GM12878 (cell line): ENCODE measurements at regions not wholly inside any gene's neighbourhood (a gene's known extent, or its start where the extent isn't known, plus 50 kb on each side); places are given as distances from the start of the nearest gene placed in this dataset.
"Not testable (repeated sequence)": the region's sequence is repeated elsewhere in the genome, so short reads cannot be mapped to it uniquely, and the experiment has no call there.

Experiments used
- ATAC-seq: fragments of 200-7000 bp; cut with Tn5 transposase; 3 replicates; pipeline ENCODE4 v1.9.1; 2020; ENCODE audit warnings: mild to moderate bottlenecking, moderate library complexity
- BruUV-seq: library from RNA; stranded (reverse); fragments of 400-500 nt; replicated peaks from 2 replicates; lab custom pipeline; 2021; lab: Mats Ljungman, UMichigan
- CTCF ChIA-PET: fragments of 300-600 bp; sonication (Branson Sonifier 250); formaldehyde crosslinking; extraction: SDS; loops from one replicate; lab custom pipeline; 2021; ENCODE audit warnings: inconsistent platforms; lab: Yijun Ruan, JAX
- POLR2A ChIA-PET: fragments of 350-600 bp; formaldehyde crosslinking; extraction: SDS; loops from one replicate; lab custom pipeline; 2021; ENCODE audit warnings: inconsistent platforms; lab: Charles Lee
- RAD21 ChIA-PET: fragments of 300-600 bp; sonication (Branson Sonifier 250); formaldehyde crosslinking; loops from one replicate; lab custom pipeline; 2023; ENCODE audit warnings: antibody characterized with exemption; ENCODE audit not compliant: unreplicated experiment; lab: Charles Lee
- SMC1A ChIA-PET: fragments of 300-600 bp; sonication (Branson Sonifier 250); formaldehyde crosslinking; loops from one replicate; lab custom pipeline; 2023; ENCODE audit not compliant: unreplicated experiment, uncharacterized antibody; lab: Charles Lee
- DNase-seq: peaks from one replicate; pipeline ENCODE4 v3.0.0-alpha.2; 2011; ENCODE audit warnings: low read depth, low spot score
- FAIRE-seq: peaks from 3 replicates; lab custom pipeline; 2011; peaks lifted over from hg19 to GRCh38; lab: Jason Lieb, UNC
- H2AFZ ChIP-seq: 2 replicates; pipeline ENCODE4 v1.6.0; 2011; ENCODE audit warnings: low read depth, low read length, control low read depth; ENCODE audit not compliant: control insufficient read depth
- H3K27ac ChIP-seq: 2 replicates; pipeline ENCODE4 v1.5.1; 2011; ENCODE audit warnings: control low read depth; ENCODE audit not compliant: control insufficient read depth, insufficient read depth
- H3K27me3 ChIP-seq, 2 experiments: replicated peaks in 1 of 2; 2 replicates each; pipeline versions ENCODE4 v1.6.0 to v1.6.1; 2011; ENCODE audit warnings: low read length in 1 of 2; ENCODE audit not compliant: control insufficient read depth in 2 of 2, insufficient read depth in 2 of 2
- H3K36me3 ChIP-seq, 2 experiments: 2 replicates each; pipeline ENCODE4 v1.5.1; 2011; ENCODE audit warnings: low read length in 1 of 2; ENCODE audit not compliant: control insufficient read depth in 2 of 2, insufficient read depth in 2 of 2
- H3K4me1 ChIP-seq: 2 replicates; pipeline ENCODE4 v1.6.1; 2011; ENCODE audit warnings: mild to moderate bottlenecking, low read length, moderate library complexity, mixed read lengths; ENCODE audit not compliant: control insufficient read depth, insufficient read depth
- H3K4me2 ChIP-seq: 2 replicates; pipeline ENCODE4 v1.6.0; 2011; ENCODE audit warnings: control low read depth; ENCODE audit not compliant: control insufficient read depth, insufficient read depth
- H3K4me3 ChIP-seq: fragments of 200-600 bp; sonication (generic); 2 replicates; pipeline ENCODE4 v1.5.1; 2016
- H3K79me2 ChIP-seq: 2 replicates; pipeline ENCODE4 v1.6.0; 2011; ENCODE audit warnings: low read length; ENCODE audit not compliant: control insufficient read depth, insufficient read depth
- H3K9ac ChIP-seq: 2 replicates; pipeline ENCODE4 v1.8.0; 2011; ENCODE audit warnings: low read length, control low read depth, mixed read lengths; ENCODE audit not compliant: control insufficient read depth, insufficient read depth
- H3K9me3 ChIP-seq: replicated peaks from 3 replicates; pipeline ENCODE4 v1.5.1; 2011; ENCODE audit warnings: mild to moderate bottlenecking, low read length; ENCODE audit not compliant: control insufficient read depth, insufficient read depth
- H4K20me1 ChIP-seq: 2 replicates; pipeline ENCODE4 v1.6.0; 2011; ENCODE audit not compliant: control insufficient read depth, insufficient read depth
- REST ChIP-seq: IDR thresholded peaks from 2 replicates; pipeline ENCODE4 v1.6.1; 2012; ENCODE audit warnings: mild to moderate bottlenecking, low read depth, low read length
- WGBS: methylation state at CpG from one replicate; pipeline ENCODE4 v1.1.6; 2016; ENCODE audit warnings: low lambda C conversion rate; ENCODE audit not compliant: insufficient replicate concordance, insufficient coverage; ENCODE audit errors: missing lambda C conversion rate; 5-methylcytosine and 5-hydroxymethylcytosine counted together
- in situ Hi-C: fragments of 300-500 bp; cut with MboI; formaldehyde crosslinking; loops from 9 replicates; pipeline ENCODE4 v1.14.3; 2018; ENCODE audit warnings: mixed read lengths
- intact Hi-C: fragments of 100-400 bp; cut with micrococcal nuclease; formaldehyde crosslinking; loops from one replicate; pipeline ENCODE4 v1.14.2; 2022; ENCODE audit not compliant: unreplicated experiment

- Histone ChIP-seq H3K4me2 (no peak overlapping the region), H3K79me2 (no peaks in the 10 kb centered on the region), H2AFZ (no peak overlapping the region), H3K9me3 (no peaks in the 10 kb centered on the region; the same call in 2 of the 3 replicates), H3K4me3 (no peak overlapping the region), H3K27ac (no peak overlapping the region), H3K27me3 (no peaks in the 10 kb centered on the region), H4K20me1 (no peaks in the 10 kb centered on the region), H3K9ac (no peak overlapping the region), H3K36me3 (no peaks in the 10 kb centered on the region), H3K4me1 (no peaks in the 10 kb centered on the region)
- DNase-seq, result no peak
- WGBS, result 67% methylated on average over 15 of the region's 15 CpGs
- CTCF ChIA-PET, result no interaction called here
- in situ Hi-C loops, result no loop called here
- no TSS peak for BruUV-seq
- FAIRE-seq, result no peak
- TF ChIP-seq REST, result no peak
- intact Hi-C loops, result no loop called here
- SMC1A ChIA-PET, result no interaction called here
- ATAC-seq, result no peak
- RAD21 ChIA-PET, result no interaction called here
- POLR2A ChIA-PET, result no interaction called here
Measured at GRCh38 chr14:27634056-27634970, 1036.5 kb upstream of the NOVA1 start.

- DNase-seq, H3K4me2 ChIP-seq, H4K20me1 ChIP-seq, CTCF ChIA-PET, intact Hi-C loops, H3K36me3 ChIP-seq, H2AFZ ChIP-seq, H3K9me3 ChIP-seq, H3K4me3 ChIP-seq, ATAC-seq, FAIRE-seq, H3K4me1 ChIP-seq, POLR2A ChIA-PET, H3K27me3 ChIP-seq, H3K79me2 ChIP-seq, RAD21 ChIA-PET, in situ Hi-C loops, BruUV-seq, SMC1A ChIA-PET, H3K27ac ChIP-seq, H3K9ac ChIP-seq: not testable (repeated sequence)
- WGBS, result 33% methylated on average over 1 of the region's 1 CpG
Measured at GRCh38 chr14:27640688-27641087, 1042.9 kb upstream of the NOVA1 start.
